ENCODE measurements at regions not wholly inside any gene's neighbourhood (a gene's known extent, or its start where the extent isn't known, plus 50 kb on each side); places are given as distances from the start of the nearest gene placed in this dataset.

- no peak for DNase-seq (ENCODE audit: low read depth)
- H3K4me3 ChIP-seq (ENCODE audit: low read length): no peak overlapping the region
- TF ChIP-seq CTCF (IDR thresholded peaks at IDR 0.05; ENCODE audit: insufficient read depth, low read depth, low read length, missing control alignments): no peak
Observed at GRCh38 chr1:25084407-25084806, 147.9 kb downstream of the SYF2 start.

GRCh38 chr1:25083481-25084345 lies 148.6 kb downstream of the SYF2 start:
- no peak for TF ChIP-seq CTCF (IDR thresholded peaks at IDR 0.05; ENCODE audit: insufficient read depth, low read depth, low read length, missing control alignments)
- no peak for DNase-seq (ENCODE audit: low read depth)
- H3K4me3 ChIP-seq (ENCODE audit: low read length): no peak overlapping the region

- no peak for TF ChIP-seq CTCF (IDR thresholded peaks at IDR 0.05; ENCODE audit: insufficient read depth, low read depth, low read length, missing control alignments)
- no peak overlapping the region for H3K4me3 ChIP-seq (ENCODE audit: low read length)
- DNase-seq (ENCODE audit: low read depth): no peak
Observed at GRCh38 chr1:25082995-25083394, 149.3 kb downstream of the SYF2 start.

DNA sequence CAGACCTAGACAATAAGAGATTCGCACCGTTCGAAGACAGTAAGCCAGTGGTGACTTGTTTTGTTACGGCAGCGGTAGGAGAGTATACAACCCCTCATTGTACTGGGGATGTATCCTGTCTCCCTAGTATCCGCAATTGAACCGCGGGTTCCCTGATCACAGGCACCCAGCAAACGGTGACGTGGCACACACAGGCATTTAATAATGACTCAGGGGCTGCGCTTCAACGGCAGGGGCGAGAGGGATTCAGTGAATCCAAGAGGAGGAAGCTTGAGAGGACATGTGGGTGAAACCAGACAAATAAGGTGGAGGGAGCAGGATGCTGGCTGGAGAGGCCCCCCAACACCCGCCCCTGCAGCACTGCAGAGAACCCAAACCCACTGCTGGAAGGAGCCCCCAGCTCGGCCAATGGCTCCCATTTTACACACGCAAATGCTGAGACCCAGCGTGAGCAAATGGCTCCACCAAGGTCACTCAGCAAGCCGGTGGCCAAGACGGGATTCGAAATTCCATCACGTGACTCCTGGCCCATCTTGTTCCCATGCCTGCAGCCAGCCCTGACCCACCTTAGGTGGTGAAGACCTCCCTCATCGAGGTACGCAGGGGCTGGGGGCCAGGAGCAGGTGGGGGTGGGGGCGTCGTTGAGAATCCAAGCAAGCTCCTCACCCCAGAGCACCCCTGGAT lies 149.9 kb downstream of the SYF2 start:
- TF ChIP-seq CTCF (IDR thresholded peaks at IDR 0.05; ENCODE audit: insufficient read depth, low read depth, low read length, missing control alignments): no peak
- peak; percentile 41 for DNase-seq (ENCODE audit: low read depth)
- H3K4me3 ChIP-seq (ENCODE audit: low read length): no peak overlapping the region

DNA sequence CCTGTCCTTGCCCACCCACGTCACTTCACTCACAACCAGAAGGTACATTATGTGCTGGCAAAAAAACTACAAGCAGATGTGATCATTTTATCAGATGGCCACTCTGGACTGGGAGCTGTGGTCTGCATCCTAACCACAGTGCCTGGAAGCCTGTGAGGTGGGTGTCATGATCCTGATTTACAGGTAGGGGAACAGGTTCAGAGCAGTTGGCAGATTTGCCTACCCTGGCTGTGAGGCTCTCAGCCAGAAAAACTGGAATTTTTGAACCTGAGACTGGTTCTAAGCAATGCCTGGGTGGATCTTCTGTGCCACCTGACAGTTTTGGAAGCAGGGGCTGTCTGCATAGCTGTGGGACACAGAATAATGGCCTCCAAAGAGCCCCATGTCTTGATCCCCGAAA lies 150.8 kb downstream of the SYF2 start:
- peak; percentile 30 for DNase-seq (ENCODE audit: low read depth)

More for the DNA sequence above, 150.8 kb downstream of the SYF2 start:
- no peak overlapping the region for H3K4me3 ChIP-seq (ENCODE audit: low read length)
- no peak for TF ChIP-seq CTCF (IDR thresholded peaks at IDR 0.05; ENCODE audit: insufficient read depth, low read depth, low read length, missing control alignments)
